NCI-H510A treated with DMSO at 0.1 percent for 48 hours (cell line): ENCODE measurements at regions not wholly inside any gene's neighbourhood (a gene's known extent, or its start where the extent isn't known, plus 50 kb on each side); places are given as distances from the start of the nearest gene placed in this dataset.

ENCODE experiments used
- DNase-seq: peaks from one replicate; lab custom pipeline; 2025; lab: John Stamatoyannopoulos, UW

DNA sequence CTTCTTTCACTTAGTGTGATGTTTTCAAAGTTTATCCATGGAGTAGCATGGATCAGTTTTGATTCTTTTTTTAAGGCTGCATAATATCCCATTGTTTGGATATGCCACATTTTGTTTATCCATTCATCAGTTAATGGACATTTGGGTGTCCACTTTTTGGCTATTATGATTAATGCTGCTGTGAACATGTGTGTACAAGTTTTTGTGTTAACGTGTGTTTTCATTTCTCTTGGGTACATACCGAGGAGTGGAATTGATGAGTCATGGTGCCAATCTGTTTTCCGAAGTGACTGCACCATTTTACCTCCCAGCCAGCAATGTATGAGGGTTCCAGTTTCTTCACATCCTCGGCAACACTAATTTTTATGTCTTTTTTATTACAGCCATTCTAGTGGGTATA is 78.4 kb upstream of the CCDC28A start:
- no peak for DNase-seq

- no peak for DNase-seq
Measured at GRCh38 chr6:138714493-138714892, 59.1 kb upstream of the CCDC28A start.

- DNase-seq: no peak
Measured at GRCh38 chr6:138716013-138716412, 57.6 kb upstream of the CCDC28A start.

DNA sequence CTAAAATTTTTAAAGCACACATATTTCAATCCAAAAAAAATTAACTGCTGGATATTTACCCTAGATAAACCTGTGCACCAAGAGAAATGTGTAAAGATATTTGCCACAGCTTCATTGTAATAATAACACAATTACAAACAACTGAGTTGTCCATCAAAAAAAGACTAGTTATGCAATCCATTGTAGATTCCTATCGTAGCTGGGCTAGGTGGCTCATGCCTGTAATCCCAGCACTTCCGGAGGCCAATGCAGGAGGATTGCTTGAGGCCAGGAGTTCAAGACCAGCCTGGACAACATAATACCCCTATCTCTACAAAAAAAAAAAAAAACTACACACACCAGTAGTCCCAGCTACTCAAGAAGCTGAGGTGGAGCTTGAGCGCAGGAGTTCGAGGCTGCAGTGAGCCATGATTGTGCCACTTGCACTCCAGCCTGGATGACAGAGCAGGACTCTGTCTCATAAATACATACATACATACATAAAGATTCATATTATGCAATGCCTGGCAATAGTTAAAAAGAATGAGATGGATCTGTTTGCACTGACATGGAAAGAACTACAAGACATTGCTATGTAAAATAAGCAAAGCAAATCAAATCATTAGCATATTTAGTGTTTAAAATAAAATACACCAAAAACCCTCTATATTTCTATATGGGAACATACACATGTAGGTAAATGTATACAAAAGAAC is 56.5 kb upstream of the CCDC28A start:
- DNase-seq: no peak

DNA sequence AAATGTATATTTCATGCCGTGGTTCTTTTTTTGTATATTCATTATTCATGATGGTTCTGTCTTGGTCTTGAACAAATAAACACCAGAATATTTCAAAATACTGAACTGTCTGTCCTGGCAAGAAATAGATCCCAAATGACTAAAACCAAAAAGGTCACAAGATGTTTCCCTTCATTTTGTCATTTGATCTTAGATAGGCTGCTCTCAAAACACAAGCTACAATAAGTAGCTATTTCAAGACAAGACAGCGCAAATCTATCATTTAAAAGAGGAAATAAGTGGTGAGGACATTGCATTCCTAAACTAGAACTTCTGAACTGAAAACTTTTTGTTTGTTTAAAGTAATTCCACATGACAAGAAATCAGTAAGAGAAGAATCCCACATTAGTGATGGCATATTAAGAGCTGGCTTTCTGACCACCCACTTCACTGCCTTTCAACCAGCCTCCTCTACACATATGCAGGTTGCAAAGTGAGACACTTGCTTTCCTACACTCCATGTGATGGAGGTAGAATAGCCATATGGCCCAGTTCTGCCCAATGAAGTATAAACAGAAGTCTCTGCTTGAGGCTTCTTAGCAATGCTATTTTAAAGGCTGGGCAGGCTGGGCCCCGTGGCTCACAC is 54.4 kb upstream of the CCDC28A start:
- no peak for DNase-seq

- DNase-seq: no peak
Measured at GRCh38 chr6:138719744-138720143, 53.8 kb upstream of the CCDC28A start.

- DNase-seq: no peak
Measured at GRCh38 chr6:138722425-138723371, 50.9 kb upstream of the CCDC28A start.
